GM12878 (cell line): ENCODE measurements at regions not wholly inside any gene's neighbourhood (a gene's known extent, or its start where the extent isn't known, plus 50 kb on each side); places are given as distances from the start of the nearest gene placed in this dataset.

Source experiments
- ATAC-seq: fragments of 200-7000 bp; cut with Tn5 transposase; 3 replicates; pipeline ENCODE4 v1.9.1; 2020; ENCODE audit warnings: mild to moderate bottlenecking, moderate library complexity
- BruUV-seq: library from RNA; stranded (reverse); fragments of 400-500 nt; replicated peaks from 2 replicates; lab custom pipeline; 2021; lab: Mats Ljungman, UMichigan
- CTCF ChIA-PET: fragments of 300-600 bp; sonication (Branson Sonifier 250); formaldehyde crosslinking; extraction: SDS; loops from one replicate; lab custom pipeline; 2021; ENCODE audit warnings: inconsistent platforms; lab: Yijun Ruan, JAX
- POLR2A ChIA-PET: fragments of 350-600 bp; formaldehyde crosslinking; extraction: SDS; loops from one replicate; lab custom pipeline; 2021; ENCODE audit warnings: inconsistent platforms; lab: Charles Lee
- RAD21 ChIA-PET: fragments of 300-600 bp; sonication (Branson Sonifier 250); formaldehyde crosslinking; loops from one replicate; lab custom pipeline; 2023; ENCODE audit warnings: antibody characterized with exemption; ENCODE audit not compliant: unreplicated experiment; lab: Charles Lee
- SMC1A ChIA-PET: fragments of 300-600 bp; sonication (Branson Sonifier 250); formaldehyde crosslinking; loops from one replicate; lab custom pipeline; 2023; ENCODE audit not compliant: unreplicated experiment, uncharacterized antibody; lab: Charles Lee
- DNase-seq: peaks from one replicate; pipeline ENCODE4 v3.0.0-alpha.2; 2011; ENCODE audit warnings: low read depth, low spot score
- FAIRE-seq: peaks from 3 replicates; lab custom pipeline; 2011; peaks lifted over from hg19 to GRCh38; lab: Jason Lieb, UNC
- H2AFZ ChIP-seq: 2 replicates; pipeline ENCODE4 v1.6.0; 2011; ENCODE audit warnings: low read depth, low read length, control low read depth; ENCODE audit not compliant: control insufficient read depth
- H3K27ac ChIP-seq: 2 replicates; pipeline ENCODE4 v1.5.1; 2011; ENCODE audit warnings: control low read depth; ENCODE audit not compliant: control insufficient read depth, insufficient read depth
- H3K27me3 ChIP-seq, 2 experiments: replicated peaks in 1 of 2; 2 replicates each; pipeline versions ENCODE4 v1.6.0 to v1.6.1; 2011; ENCODE audit warnings: low read length in 1 of 2; ENCODE audit not compliant: control insufficient read depth in 2 of 2, insufficient read depth in 2 of 2
- H3K36me3 ChIP-seq, 2 experiments: 2 replicates each; pipeline ENCODE4 v1.5.1; 2011; ENCODE audit warnings: low read length in 1 of 2; ENCODE audit not compliant: control insufficient read depth in 2 of 2, insufficient read depth in 2 of 2
- H3K4me1 ChIP-seq: 2 replicates; pipeline ENCODE4 v1.6.1; 2011; ENCODE audit warnings: mild to moderate bottlenecking, low read length, moderate library complexity, mixed read lengths; ENCODE audit not compliant: control insufficient read depth, insufficient read depth
- H3K4me2 ChIP-seq: 2 replicates; pipeline ENCODE4 v1.6.0; 2011; ENCODE audit warnings: control low read depth; ENCODE audit not compliant: control insufficient read depth, insufficient read depth
- H3K4me3 ChIP-seq: fragments of 200-600 bp; sonication (generic); 2 replicates; pipeline ENCODE4 v1.5.1; 2016
- H3K79me2 ChIP-seq: 2 replicates; pipeline ENCODE4 v1.6.0; 2011; ENCODE audit warnings: low read length; ENCODE audit not compliant: control insufficient read depth, insufficient read depth
- H3K9ac ChIP-seq: 2 replicates; pipeline ENCODE4 v1.8.0; 2011; ENCODE audit warnings: low read length, control low read depth, mixed read lengths; ENCODE audit not compliant: control insufficient read depth, insufficient read depth
- H3K9me3 ChIP-seq: replicated peaks from 3 replicates; pipeline ENCODE4 v1.5.1; 2011; ENCODE audit warnings: mild to moderate bottlenecking, low read length; ENCODE audit not compliant: control insufficient read depth, insufficient read depth
- H4K20me1 ChIP-seq: 2 replicates; pipeline ENCODE4 v1.6.0; 2011; ENCODE audit not compliant: control insufficient read depth, insufficient read depth
- HDAC6 ChIP-seq: fragments of 200-600 bp; sonication (generic); IDR thresholded peaks from one replicate; pipeline ENCODE4 v1.8.0; 2017; ENCODE audit warnings: antibody characterized with exemption; ENCODE audit not compliant: unreplicated experiment
- NR2F1 ChIP-seq: fragments of 450-650 bp; conservative IDR thresholded peaks from 2 replicates; pipeline ENCODE4 v1.6.1; 2017; ENCODE audit warnings: mild to moderate bottlenecking
- SPI1 ChIP-seq: IDR thresholded peaks from 2 replicates; pipeline ENCODE4 v1.6.1; 2011; ENCODE audit warnings: low read depth, mild to moderate bottlenecking, low read length, moderate library complexity, borderline replicate concordance; ENCODE audit not compliant: insufficient read depth
- SREBF1 ChIP-seq: IDR thresholded peaks from 2 replicates; pipeline ENCODE4 v1.6.1; 2012; ENCODE audit warnings: mild to moderate bottlenecking, low read length
- SUPT20H ChIP-seq: IDR thresholded peaks from 2 replicates; pipeline ENCODE4 v1.6.1; 2011; ENCODE audit warnings: low read depth, mild to moderate bottlenecking, low read length, moderate library complexity, borderline replicate concordance; ENCODE audit not compliant: control insufficient read depth
- TAF1 ChIP-seq: IDR thresholded peaks from 2 replicates; pipeline ENCODE4 v1.6.1; 2011; ENCODE audit warnings: mild to moderate bottlenecking, low read depth, low read length, borderline replicate concordance
- ZNF384 ChIP-seq: IDR thresholded peaks from 2 replicates; pipeline ENCODE4 v1.6.1; 2012; ENCODE audit warnings: low read depth, mild to moderate bottlenecking, low read length, improper control_type of control experiment, borderline replicate concordance
- WGBS: methylation state at CpG from one replicate; pipeline ENCODE4 v1.1.6; 2016; ENCODE audit warnings: low lambda C conversion rate; ENCODE audit not compliant: insufficient replicate concordance, insufficient coverage; ENCODE audit errors: missing lambda C conversion rate; 5-methylcytosine and 5-hydroxymethylcytosine counted together
- in situ Hi-C: fragments of 300-500 bp; cut with MboI; formaldehyde crosslinking; loops from 9 replicates; pipeline ENCODE4 v1.14.3; 2018; ENCODE audit warnings: mixed read lengths
- intact Hi-C: fragments of 100-400 bp; cut with micrococcal nuclease; formaldehyde crosslinking; loops from one replicate; pipeline ENCODE4 v1.14.2; 2022; ENCODE audit not compliant: unreplicated experiment
- TF ChIP-seq, protein P1 (sequence below): fragments of 150-350 bp; IDR thresholded peaks from 2 replicates; pipeline ENCODE4 v1.6.1; 2016; ENCODE audit warnings: low read depth, low read length
- TF ChIP-seq, protein P2 (sequence below): fragments of 450-650 bp; IDR thresholded peaks from 2 replicates; pipeline ENCODE4 v1.6.1; 2018; ENCODE audit warnings: mild to moderate bottlenecking, low read depth, moderate library complexity; ENCODE audit not compliant: partially characterized antibody
- TF ChIP-seq, protein P3 (sequence below): fragments of 450-650 bp; IDR thresholded peaks from 2 replicates; pipeline ENCODE4 v1.6.1; 2017; ENCODE audit warnings: mild to moderate bottlenecking, moderate library complexity
- TF ChIP-seq, protein P4 (sequence below): fragments of 150-350 bp; IDR thresholded peaks from 2 replicates; pipeline ENCODE4 v1.6.1; 2014; ENCODE audit warnings: mild to moderate bottlenecking, low read depth, low read length

DNA sequence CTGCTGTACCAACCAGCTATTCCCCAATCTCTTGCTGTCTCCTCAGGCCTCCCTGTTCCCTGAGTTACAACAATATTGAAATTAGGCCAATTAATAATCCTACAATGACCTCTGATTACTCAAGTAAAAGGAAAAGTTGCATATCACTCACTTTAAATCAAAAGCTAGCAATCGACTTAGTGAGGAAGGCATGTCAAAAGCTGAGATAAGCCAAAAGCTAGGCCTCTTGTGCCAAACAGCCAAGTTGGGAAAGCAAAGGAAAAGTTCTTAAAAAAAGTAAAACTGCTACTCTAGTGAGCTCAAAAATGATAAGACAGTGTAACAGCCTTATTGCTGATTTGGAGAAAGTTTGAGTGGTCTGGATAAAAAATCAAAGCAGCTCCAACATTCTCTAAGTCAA lies 129.8 kb downstream of the LSMEM1 start (continued):
- TF ChIP-seq, protein P1, sequence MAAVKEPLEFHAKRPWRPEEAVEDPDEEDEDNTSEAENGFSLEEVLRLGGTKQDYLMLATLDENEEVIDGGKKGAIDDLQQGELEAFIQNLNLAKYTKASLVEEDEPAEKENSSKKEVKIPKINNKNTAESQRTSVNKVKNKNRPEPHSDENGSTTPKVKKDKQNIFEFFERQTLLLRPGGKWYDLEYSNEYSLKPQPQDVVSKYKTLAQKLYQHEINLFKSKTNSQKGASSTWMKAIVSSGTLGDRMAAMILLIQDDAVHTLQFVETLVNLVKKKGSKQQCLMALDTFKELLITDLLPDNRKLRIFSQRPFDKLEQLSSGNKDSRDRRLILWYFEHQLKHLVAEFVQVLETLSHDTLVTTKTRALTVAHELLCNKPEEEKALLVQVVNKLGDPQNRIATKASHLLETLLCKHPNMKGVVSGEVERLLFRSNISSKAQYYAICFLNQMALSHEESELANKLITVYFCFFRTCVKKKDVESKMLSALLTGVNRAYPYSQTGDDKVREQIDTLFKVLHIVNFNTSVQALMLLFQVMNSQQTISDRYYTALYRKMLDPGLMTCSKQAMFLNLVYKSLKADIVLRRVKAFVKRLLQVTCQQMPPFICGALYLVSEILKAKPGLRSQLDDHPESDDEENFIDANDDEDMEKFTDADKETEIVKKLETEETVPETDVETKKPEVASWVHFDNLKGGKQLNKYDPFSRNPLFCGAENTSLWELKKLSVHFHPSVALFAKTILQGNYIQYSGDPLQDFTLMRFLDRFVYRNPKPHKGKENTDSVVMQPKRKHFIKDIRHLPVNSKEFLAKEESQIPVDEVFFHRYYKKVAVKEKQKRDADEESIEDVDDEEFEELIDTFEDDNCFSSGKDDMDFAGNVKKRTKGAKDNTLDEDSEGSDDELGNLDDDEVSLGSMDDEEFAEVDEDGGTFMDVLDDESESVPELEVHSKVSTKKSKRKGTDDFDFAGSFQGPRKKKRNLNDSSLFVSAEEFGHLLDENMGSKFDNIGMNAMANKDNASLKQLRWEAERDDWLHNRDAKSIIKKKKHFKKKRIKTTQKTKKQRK, result no peak
- TF ChIP-seq SREBF1, result no peak
- TF ChIP-seq, protein P2, sequence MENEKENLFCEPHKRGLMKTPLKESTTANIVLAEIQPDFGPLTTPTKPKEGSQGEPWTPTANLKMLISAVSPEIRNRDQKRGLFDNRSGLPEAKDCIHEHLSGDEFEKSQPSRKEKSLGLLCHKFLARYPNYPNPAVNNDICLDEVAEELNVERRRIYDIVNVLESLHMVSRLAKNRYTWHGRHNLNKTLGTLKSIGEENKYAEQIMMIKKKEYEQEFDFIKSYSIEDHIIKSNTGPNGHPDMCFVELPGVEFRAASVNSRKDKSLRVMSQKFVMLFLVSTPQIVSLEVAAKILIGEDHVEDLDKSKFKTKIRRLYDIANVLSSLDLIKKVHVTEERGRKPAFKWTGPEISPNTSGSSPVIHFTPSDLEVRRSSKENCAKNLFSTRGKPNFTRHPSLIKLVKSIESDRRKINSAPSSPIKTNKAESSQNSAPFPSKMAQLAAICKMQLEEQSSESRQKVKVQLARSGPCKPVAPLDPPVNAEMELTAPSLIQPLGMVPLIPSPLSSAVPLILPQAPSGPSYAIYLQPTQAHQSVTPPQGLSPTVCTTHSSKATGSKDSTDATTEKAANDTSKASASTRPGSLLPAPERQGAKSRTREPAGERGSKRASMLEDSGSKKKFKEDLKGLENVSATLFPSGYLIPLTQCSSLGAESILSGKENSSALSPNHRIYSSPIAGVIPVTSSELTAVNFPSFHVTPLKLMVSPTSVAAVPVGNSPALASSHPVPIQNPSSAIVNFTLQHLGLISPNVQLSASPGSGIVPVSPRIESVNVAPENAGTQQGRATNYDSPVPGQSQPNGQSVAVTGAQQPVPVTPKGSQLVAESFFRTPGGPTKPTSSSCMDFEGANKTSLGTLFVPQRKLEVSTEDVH, result no peak

DNA sequence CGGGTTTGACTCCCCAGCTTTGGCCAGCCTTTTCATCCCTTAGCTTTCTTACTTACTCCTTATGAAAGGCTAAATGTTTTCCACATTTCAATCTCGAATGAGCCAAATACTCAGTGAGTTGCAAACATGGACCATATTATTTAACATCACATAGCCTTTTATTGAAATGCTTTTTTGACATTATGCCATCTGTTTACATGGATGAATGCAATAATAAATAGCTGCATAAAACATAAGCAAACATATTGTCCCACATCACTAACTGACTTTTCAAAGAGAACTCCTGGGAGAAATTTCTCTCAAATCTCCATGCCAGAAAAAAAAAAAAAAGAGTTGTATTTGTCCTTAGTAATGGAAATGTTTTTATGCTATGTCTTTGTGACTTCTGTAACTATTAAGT lies 134.9 kb downstream of the LSMEM1 start:
- FAIRE-seq, result no peak
- Histone ChIP-seq H3K27me3 (no peaks in the 10 kb centered on the region), H3K9ac (no peak overlapping the region), H4K20me1 (no peaks in the 10 kb centered on the region), H3K27ac (no peak overlapping the region), H2AFZ (no peak overlapping the region), H3K4me2 (no peak overlapping the region), H3K4me3 (no peak overlapping the region), H3K9me3 (no peaks in the 10 kb centered on the region), H3K79me2 (no peaks in the 10 kb centered on the region), H3K36me3 (no peaks in the 10 kb centered on the region), H3K4me1 (no peaks in the 10 kb centered on the region)
- ChIA-PET SMC1A (no interaction called here), CTCF (no interaction called here), POLR2A (no interaction called here), RAD21 (no interaction called here)
- DNase-seq, result no peak
- 0% methylated on average over 2 of the region's 2 CpGs for WGBS
- in situ Hi-C loops, result no loop called here
- no peak for ATAC-seq
- intact Hi-C loops, result no loop called here
- BruUV-seq, result no TSS peak
- TF ChIP-seq ZNF384, result no peak
- no peak for TF ChIP-seq NR2F1
- no peak for TF ChIP-seq SPI1
- TF ChIP-seq HDAC6, result no peak
- no peak for TF ChIP-seq SUPT20H
- no peak for TF ChIP-seq TAF1
- TF ChIP-seq, protein P3, sequence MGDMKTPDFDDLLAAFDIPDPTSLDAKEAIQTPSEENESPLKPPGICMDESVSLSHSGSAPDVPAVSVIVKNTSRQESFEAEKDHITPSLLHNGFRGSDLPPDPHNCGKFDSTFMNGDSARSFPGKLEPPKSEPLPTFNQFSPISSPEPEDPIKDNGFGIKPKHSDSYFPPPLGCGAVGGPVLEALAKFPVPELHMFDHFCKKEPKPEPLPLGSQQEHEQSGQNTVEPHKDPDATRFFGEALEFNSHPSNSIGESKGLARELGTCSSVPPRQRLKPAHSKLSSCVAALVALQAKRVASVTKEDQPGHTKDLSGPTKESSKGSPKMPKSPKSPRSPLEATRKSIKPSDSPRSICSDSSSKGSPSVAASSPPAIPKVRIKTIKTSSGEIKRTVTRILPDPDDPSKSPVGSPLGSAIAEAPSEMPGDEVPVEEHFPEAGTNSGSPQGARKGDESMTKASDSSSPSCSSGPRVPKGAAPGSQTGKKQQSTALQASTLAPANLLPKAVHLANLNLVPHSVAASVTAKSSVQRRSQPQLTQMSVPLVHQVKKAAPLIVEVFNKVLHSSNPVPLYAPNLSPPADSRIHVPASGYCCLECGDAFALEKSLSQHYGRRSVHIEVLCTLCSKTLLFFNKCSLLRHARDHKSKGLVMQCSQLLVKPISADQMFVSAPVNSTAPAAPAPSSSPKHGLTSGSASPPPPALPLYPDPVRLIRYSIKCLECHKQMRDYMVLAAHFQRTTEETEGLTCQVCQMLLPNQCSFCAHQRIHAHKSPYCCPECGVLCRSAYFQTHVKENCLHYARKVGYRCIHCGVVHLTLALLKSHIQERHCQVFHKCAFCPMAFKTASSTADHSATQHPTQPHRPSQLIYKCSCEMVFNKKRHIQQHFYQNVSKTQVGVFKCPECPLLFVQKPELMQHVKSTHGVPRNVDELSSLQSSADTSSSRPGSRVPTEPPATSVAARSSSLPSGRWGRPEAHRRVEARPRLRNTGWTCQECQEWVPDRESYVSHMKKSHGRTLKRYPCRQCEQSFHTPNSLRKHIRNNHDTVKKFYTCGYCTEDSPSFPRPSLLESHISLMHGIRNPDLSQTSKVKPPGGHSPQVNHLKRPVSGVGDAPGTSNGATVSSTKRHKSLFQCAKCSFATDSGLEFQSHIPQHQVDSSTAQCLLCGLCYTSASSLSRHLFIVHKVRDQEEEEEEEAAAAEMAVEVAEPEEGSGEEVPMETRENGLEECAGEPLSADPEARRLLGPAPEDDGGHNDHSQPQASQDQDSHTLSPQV, result no peak
- TF ChIP-seq, protein P4, sequence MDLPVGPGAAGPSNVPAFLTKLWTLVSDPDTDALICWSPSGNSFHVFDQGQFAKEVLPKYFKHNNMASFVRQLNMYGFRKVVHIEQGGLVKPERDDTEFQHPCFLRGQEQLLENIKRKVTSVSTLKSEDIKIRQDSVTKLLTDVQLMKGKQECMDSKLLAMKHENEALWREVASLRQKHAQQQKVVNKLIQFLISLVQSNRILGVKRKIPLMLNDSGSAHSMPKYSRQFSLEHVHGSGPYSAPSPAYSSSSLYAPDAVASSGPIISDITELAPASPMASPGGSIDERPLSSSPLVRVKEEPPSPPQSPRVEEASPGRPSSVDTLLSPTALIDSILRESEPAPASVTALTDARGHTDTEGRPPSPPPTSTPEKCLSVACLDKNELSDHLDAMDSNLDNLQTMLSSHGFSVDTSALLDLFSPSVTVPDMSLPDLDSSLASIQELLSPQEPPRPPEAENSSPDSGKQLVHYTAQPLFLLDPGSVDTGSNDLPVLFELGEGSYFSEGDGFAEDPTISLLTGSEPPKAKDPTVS, result no peak
